ENCODE measurements at regions not wholly inside any gene's neighbourhood (a gene's known extent, or its start where the extent isn't known, plus 50 kb on each side); places are given as distances from the start of the nearest gene placed in this dataset.
"Not testable (repeated sequence)": the region's sequence is repeated elsewhere in the genome, so short reads cannot be mapped to it uniquely, and the experiment has no call there.

DNA sequence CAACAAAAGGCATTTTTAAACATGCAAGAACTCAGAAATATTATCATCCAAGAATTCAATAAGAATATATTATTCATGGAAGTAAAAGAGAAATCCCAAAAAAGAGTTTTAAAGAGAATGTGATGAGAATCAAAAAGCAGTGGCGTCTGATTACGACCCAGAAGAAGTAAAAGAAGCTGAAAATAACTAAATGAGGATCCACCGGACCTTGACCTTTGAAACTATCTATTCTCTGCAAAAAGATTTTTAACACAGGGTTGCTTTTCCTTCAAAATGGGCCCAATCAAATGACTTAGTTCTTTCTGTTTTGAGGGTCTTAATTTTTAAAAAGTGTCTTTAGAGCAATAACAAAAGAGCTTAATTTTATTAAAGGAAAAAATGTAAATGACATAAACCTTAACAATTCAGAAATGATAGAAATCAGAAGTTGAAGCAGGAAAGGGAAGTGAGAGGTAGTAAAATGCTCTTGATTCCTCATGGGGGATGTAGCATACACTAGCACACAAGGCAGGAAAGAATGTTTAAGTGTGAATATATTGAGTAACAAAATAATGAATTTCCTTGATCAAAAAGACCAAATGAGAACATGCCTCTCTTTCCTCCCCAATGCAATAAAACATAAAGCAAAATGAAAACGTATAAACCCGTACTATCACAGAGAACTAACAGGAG is 223.1 kb upstream of the PRDM1 start:
- no peak overlapping the region for H3K4me3 ChIP-seq (replicated peaks; ENCODE audit: low read depth, low read length)
- no peak for DNase-seq (ENCODE audit: low read depth)
- TF ChIP-seq, protein P1, sequence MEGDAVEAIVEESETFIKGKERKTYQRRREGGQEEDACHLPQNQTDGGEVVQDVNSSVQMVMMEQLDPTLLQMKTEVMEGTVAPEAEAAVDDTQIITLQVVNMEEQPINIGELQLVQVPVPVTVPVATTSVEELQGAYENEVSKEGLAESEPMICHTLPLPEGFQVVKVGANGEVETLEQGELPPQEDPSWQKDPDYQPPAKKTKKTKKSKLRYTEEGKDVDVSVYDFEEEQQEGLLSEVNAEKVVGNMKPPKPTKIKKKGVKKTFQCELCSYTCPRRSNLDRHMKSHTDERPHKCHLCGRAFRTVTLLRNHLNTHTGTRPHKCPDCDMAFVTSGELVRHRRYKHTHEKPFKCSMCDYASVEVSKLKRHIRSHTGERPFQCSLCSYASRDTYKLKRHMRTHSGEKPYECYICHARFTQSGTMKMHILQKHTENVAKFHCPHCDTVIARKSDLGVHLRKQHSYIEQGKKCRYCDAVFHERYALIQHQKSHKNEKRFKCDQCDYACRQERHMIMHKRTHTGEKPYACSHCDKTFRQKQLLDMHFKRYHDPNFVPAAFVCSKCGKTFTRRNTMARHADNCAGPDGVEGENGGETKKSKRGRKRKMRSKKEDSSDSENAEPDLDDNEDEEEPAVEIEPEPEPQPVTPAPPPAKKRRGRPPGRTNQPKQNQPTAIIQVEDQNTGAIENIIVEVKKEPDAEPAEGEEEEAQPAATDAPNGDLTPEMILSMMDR (IDR thresholded peaks at IDR 0.05; ENCODE audit: low read length, missing control alignments): no peak

DNA sequence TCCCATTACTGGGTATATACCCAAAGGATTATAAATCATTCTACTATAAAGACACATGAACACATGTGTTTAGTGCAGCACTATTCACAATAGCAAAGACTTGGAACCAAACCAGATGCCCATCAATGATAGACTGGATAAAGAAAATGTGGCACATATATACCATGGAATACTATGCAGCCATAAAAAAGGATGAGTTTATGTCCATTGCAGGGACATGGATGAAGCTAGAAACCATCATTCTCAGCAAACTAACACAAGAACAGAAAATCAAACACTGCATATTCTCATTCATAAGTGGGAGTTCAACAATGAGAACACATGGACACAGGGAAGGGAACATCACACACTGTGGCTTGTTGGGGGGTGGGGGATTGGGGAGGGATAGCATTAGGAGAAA is 225.2 kb upstream of the PRDM1 start:
- not testable (repeated sequence) for DNase-seq (ENCODE audit: low read depth); H3K4me3 ChIP-seq (replicated peaks; ENCODE audit: low read depth, low read length)

DNA sequence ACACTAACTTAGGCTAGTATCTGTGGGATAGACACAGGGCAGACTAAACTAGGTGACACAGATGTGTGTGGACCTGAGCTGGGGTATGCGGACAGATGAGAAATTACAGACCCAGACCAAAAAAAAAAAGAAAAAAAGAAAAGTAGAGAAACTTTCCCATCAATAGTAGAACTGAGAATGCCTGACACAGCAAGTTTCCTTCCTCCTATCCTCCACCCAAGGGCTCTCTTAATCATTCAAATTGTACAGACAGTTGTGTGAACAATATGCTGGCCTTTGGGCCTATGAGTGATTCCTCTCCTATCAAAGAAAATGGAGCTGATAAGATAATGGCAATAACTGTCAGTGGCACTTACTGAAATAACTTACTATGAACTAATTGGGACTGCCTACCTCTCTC is 226.7 kb upstream of the PRDM1 start:
- TF ChIP-seq, protein P1 (IDR thresholded peaks at IDR 0.05; ENCODE audit: low read length, missing control alignments): no peak
- no peak for DNase-seq (ENCODE audit: low read depth)
- no peak overlapping the region for H3K4me3 ChIP-seq (replicated peaks; ENCODE audit: low read depth, low read length)

DNA sequence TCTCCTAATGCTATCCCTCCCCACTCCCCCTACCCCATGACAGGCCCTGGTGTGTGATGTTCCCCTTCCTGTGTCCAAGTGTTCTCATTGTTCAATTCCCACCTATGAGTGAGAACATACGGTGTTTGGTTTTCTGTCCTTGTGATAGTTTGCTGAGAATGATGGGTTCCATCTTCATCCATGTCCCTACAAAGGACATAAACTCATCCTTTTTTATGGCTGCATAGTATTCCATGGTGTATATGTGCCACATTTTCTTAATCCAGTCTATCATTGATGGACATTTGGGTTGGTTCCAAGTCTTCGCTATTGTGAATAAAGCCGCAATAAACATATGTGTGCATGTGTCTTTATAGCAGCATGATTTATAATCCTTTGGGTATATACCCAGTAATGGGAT is 227.5 kb upstream of the PRDM1 start:
- not testable (repeated sequence) for DNase-seq (ENCODE audit: low read depth); H3K4me3 ChIP-seq (replicated peaks; ENCODE audit: low read depth, low read length)

- TF ChIP-seq, protein P1 (IDR thresholded peaks at IDR 0.05; ENCODE audit: low read length, missing control alignments): no peak
- no peak overlapping the region for H3K4me3 ChIP-seq (replicated peaks; ENCODE audit: low read depth, low read length)
- DNase-seq (ENCODE audit: low read depth): no peak
These were observed 230.7 kb upstream of the PRDM1 start for GRCh38 chr6:105855433-105855832.

GRCh38 chr6:105853979-105854378 is 232.2 kb upstream of the PRDM1 start:
- DNase-seq (ENCODE audit: low read depth); H3K4me3 ChIP-seq (replicated peaks; ENCODE audit: low read depth, low read length): not testable (repeated sequence)

- TF ChIP-seq, protein P1 (IDR thresholded peaks at IDR 0.05; ENCODE audit: low read length, missing control alignments): no peak
- no peak for DNase-seq (ENCODE audit: low read depth)
- H3K4me3 ChIP-seq (replicated peaks; ENCODE audit: low read depth, low read length): no peak overlapping the region
These were observed 234.5 kb upstream of the PRDM1 start for GRCh38 chr6:105851606-105852005.

GRCh38 chr6:105851113-105851580 is 235.0 kb upstream of the PRDM1 start:
- H3K4me3 ChIP-seq (replicated peaks; ENCODE audit: low read depth, low read length): no peak overlapping the region
- DNase-seq (ENCODE audit: low read depth): no peak
- TF ChIP-seq, protein P1 (IDR thresholded peaks at IDR 0.05; ENCODE audit: low read length, missing control alignments): no peak

Measured in fibroblast of pulmonary artery (primary cell).